ENCODE measurements at regions not wholly inside any gene's neighbourhood (a gene's known extent, or its start where the extent isn't known, plus 50 kb on each side); places are given as distances from the start of the nearest gene placed in this dataset.

DNA sequence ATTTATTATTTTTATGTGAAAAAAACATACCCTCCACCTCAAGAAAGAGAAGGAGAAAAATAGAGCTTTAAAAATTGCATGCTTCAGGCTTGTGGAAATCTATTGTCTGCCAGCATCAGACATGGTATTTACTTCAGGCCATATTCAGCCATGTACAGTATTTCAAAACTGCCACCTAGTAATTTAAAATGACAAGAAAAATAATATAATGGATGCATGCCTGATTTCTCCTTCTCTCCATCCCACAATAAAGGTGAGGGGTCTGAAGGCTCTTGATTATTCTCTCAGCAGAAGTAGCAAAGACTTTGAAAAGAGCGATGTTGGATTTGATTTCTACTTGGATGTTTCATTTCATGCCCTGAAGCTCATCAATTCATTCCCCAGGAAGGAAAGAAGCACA, 250.7 kb downstream of the TBC1D4 start:
- no peak for DNase-seq

DNA sequence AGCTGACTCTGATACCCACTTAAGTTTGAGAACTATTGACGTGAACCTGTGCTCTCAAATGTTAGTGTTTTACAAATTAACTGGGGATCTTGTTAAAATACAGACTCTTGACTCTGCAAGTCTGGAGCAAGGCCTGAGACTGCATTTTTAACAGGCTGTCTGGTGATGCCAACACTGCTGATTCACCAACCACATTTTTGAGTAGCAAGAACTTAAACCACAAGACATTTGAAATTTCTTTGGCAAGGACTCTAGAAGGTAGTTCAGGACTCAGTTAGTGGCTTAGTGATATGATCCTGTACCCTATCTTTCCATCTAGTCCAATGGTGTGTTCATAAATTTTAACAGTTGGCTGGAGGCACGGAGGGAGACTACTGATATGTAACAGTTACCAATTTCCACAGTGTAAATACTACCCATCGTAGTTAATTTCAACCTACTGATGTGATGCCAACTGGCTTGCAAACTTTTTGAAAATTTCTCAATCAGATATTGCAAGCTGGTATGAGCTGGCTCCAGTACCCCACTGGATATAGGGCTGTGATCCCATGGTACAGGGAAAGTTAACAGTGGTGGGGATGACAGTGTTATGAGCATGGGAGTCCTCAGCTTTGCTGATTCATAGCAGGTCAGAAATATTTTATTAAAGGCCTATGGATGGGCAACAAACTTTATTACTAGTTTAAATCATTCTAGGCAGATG, 255.1 kb downstream of the TBC1D4 start:
- peak; percentile 65 for DNase-seq

DNA sequence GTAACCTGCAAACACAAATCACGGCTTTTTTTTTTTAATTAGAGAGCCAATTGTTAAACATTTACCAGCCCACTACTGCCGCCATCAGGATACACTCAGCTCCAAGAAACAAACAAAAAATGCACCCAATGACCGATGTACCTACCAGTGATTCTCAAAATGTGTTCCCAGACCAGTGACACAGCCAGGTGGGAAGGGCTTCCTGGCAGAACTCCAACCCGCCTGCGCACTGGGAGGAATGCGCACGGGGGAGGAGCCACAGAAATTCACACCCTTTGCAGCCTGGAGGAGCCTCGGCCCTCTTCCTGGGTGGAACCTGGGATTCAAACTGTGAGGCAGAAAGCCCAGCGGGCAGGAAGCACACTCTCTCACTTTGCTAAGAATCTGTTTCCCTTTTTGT, 255.9 kb downstream of the TBC1D4 start:
- no peak for DNase-seq

DNA sequence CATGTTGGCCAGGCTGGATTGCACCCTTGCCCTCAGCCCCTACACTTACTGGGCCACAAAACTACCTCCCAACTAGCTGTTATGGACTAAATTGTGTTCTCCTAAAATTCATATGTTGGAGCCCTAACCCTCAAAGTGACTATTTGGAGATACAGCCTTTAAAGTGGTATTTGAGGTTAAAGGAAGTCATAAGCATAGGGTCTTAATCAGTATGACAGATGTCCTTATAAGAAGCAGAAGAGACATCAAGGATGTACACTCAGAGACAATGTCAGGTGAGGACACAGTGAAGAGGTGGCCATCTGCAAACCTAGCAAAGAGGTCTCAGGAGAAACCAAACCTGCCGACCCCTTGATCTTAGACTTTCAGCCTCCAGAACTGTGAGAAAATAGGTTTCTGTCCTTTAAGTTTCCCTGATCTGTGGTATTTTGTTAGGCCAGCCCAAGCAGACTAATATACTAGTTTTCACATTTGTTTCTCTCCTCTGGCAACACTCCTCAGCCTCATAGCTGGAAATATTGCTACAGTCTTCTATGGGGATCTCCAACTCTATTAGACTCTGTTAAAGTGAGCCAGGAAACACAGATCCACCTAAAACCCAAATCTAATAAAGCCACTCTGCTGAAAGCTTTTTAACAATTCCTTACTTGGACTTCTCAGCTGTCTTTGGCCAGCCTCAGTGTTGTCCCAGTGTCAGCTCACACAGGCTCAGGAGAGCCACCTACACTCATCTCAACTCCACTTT, 256.5 kb downstream of the TBC1D4 start:
- no peak for DNase-seq

DNA sequence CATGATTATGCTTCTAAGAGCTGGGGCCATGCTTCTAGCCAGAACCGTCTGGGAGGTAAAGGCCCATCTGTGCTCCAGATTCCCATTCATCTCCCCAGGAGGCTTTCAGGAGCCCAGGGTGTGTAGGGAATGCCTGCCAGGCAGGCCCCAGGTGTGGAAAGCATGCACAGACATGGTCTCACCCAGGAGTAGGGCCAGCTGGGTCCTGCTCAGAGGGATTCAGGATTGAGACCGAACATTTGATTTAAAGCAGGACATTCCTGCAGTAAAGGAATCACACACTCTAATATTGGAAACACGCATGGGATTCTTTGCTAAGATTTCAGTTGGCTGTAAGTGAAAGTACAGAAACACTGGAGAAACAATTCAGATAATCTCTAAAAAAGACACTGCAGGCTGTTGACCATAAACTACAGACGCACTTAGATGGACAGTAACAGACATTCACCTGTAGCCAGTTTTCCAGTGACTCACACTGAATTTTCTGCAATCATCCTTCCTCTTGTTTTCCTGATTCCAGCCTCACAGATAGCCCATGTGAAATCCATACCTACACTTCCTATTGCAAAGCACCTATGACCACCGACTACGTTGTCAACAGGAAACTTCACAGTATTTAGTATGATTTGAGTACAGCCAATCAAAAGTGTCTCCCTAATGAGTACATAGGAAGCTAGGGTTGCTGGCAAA, 257.8 kb downstream of the TBC1D4 start:
- no peak for DNase-seq

DNA sequence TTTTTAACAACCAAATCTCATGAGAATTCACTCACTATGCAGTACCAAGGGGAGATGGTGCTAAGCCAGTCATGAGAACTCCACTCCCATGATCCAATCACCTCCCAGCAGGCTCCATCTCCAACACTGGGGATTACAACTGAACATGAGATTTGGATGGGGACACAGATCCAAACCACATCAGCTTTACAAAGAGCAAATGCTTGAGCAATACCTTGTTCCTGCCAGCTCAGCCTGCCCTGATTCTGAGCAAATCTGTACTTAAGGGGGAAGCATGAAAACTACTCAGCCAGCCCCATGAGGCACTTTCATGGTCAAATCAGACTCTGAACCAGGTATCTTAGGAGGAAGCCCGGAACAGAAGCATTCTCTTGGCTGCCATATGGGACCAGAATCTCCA, 259.9 kb downstream of the TBC1D4 start:
- DNase-seq: no peak

DNA sequence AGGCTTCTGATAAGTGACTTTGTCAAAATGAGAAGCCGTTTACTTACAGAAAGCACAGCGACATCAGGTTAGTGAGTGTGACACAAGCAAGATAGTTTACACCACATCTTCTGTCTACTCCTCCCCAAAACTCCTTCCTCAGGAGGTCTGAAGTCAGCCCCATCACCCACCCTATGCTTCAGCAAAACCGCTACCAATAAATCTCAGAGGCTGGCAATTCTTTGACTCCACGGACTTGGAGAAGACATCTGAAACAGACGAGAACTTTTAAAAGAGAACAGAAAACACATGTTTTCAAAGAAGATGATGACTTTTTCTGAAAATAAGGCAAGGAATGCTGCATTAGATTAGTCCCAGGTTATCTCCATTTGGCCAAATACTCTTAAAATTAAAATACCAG, 261.1 kb downstream of the TBC1D4 start:
- DNase-seq: peak; percentile 36

DNA sequence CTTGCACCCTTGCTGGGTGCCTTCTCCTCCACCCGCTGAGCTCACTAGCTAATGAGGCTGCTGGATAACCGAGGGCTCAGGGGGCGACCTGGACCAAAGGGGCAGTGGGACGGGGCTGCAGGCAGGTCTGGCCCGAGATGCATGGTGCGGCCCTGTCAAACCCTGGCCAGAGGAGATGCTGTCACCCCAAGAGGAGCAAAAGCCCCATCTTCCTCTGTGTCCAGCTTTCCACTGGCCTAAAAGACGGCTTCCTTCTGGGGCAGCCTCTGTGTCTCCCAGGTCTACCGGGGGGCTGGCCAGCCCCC, 261.8 kb downstream of the TBC1D4 start:
- no peak for DNase-seq

DNA sequence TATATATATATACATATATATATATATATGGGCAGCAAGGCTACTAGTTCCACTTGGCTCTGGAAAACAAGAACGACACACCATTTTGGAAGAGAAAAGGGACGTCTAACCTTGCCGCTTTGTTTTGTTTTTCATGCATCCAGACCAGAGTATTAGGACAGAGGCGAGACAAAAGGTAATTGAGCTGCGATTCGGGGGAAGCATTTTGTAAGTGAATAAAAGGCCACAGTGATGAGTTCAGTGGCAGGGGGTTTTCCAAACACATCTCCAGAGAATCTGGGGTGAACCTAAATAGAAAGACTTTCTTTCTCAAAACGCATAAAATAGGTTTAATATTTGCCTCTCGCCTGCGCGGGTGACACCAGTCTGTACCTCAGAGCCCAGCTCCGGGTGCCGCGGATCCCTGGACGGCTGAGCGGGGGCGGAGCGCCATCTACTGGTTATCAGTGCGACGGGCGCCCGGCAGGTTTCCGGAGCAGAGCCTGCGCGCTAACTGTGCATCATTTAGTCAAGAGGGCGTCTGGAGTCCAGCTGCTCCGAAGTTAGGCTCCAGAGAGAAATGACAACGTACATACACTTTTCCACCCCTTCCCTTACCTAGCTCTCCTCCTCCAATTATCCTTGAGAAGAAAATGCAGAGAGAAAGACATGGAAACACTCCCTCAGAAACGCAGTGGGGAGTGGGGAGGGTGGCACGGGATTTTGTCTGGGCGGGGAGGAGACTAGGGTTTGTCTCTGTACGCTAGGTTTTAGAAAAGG, 262.3 kb downstream of the TBC1D4 start:
- peak; percentile 83 for DNase-seq

DNA sequence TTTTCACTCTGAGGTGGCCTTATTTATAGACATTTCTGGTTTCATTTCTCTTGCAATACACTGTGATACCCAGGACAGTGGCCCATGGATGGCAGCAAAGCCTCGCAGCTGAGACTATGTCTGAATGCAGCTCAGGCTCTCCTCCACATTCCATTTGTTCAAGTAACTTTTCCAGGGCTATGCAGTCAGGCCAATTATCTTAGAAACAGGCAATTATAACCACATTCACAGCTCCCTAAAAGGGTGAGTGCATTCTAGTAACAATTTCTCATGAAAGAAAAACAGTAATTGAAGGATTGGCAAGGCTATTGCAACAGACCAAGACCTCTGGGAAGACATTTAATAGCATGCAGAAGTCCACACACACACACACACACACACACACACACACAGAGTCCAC, 264.0 kb downstream of the TBC1D4 start:
- DNase-seq: peak; percentile 21

DNA sequence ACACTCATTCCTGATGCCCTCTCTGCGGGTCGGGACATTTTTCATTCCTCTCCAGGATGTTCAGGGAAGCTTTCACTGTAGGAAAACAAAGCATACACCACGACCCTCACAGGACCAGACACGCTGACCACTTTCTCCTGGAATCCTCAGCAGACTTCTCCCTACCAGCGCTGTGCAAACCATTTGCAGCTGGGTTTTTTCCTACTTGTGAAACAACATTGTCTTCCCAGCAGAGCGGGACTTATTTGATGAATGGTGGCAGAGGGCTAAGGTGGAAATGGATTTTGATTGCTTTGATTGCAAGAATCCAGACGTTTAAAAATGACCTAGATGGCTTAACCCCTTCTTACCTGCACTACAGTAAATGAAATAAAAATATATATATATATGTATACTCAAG, 265.9 kb downstream of the TBC1D4 start:
- no peak for DNase-seq

DNA sequence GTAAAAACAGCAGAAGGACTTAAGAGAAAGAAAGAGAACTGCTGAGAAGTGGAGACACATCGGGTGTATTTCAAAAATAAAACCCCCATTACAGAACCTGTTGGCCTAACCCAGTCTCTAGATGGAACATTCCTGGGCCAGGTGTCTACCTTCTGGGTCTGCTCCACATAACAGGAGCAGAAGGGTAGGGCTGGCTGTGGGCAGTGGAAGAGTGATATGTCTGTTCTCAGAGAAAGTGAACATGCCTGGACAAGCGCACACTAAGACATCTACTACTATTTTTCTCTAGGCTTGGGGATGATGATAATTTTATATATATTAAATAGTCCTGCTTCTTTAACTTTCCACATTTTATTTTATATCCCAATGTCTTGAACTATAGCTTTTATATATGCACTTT, 267.1 kb downstream of the TBC1D4 start:
- no peak for DNase-seq

DNA sequence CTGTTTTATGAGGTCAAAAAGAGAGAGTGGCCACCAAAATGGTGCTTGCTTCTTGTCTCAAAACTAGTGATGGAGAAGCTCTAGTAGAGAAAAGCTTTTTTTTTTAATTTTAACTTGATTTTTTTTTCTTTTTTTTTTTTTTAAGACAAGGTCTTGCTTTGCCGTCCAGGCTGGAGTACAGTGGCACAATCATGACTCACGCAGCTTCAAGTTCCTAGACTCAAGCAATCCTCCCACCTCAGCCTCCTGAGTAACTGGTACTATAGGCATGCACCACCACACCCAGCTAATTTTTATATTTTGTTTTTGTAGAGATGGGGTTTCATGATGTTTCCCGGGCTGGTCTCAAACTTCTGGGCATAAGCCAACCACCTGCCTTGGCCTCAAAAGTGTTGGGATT, 279.0 kb downstream of the TBC1D4 start:
- DNase-seq: no peak

DNA sequence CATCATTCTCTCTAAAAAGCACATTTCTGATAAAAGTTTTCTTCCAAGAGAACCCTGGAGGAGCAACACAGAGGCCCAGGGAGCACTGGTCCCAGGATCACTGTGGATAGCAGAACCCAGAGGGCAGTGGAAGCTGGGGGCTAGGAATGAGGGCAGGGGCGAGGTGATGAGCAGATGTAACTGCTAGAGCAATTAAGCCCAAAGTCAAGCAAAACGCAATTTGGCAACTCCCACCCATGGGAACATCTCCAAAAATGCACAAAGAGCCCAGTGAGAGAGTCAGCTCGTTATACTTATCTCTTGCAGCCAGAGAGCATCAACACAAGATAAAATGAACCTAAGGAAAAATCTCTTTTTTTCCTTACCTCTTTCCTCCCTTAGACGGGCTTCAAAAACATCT, 284.2 kb downstream of the TBC1D4 start:
- peak; percentile 45 for DNase-seq

DNA sequence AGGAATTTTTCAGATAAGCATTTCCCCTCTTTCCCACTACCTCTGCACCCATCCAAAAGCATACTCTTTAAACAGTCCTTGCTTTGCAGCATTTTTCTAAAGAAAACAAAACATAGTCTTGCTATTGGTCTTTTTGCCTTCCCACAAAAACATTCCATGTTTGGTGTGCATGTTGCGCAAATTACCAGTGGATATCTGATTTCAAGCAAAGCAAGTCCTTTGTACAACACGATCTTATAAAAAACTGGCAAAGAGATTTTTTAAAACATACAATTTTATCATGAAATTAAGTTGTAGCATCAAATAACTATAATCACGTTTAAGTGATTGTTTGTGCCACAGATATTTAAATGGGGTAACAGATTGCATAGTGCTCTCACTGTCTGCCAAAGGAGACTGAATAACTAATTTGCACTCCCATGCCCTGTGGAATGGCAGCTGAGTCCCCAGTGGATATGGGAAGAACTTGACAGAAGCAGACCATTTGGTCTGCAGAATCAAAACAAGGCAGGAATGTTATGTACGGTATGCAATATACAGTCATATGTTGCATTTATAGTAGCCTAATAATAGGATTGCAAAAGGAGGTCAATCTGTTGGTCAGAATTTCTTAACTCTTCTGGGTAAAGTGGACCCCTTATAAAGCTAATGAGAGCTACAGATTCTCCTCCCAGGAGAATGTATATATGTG, 285.7 kb downstream of the TBC1D4 start:
- DNase-seq: no peak

DNA sequence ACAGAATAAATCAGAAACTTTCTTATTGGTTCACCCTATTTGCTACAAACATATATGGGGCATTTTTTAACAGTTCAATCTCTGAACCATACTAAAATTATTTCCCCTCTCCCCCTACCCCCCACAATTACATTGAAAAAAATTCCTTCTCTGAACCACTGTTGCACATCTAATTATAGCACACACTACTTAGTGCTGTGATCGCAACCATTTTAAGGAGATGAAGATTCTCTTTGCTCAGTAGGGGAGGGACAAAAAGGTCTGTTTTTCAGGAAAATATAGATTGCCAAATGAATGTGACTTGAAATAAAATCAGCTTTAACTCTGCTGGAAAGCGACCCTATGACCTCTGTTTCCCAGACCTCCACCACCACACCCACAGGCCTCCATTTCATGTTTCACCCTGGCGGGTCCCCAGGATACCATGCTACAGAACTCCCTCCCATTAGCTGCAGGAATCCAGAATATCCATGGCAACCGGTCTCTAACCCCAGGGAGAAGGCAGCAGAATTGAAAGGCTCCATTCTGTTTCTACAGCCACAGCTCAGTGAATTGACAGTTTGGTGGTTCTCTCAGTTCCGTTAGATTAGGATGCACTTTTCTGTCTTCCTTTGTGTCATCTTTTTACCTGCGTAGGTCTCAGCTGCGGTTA, 286.3 kb downstream of the TBC1D4 start:
- DNase-seq: no peak

DNA sequence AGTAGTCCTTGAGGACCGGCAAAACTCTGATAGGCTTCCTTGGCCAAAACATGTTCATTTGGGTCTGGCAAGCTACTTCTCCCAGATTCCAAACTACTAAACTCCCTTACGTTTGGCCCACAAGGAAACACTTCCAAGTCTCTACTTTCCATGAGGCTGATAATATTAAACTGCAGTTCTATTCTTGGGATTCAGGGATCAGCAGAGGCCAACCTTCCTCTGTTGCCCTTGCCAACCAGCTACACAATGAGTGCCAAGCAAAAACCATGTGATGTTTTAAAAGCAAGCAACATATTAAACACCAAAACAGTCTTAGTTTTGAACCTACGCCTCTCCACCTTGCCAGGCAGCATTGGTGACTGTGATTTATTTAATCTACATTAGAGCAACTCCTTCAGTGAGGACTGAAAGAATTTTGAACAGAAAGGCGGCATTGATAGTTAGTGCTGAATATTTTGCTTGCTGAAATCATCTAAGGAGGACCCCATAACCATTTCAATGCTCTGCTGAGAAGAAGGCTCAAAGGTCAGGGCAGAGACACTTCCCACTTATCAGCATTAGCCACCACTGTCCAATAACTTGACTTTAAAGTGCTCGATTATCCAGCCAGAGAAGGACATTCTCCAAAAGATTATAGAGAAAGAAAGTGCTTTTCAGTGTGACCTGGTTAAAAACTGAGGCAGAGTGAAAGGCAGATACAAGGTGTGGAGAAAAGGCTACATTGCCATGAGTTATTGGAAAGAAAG, 287.1 kb downstream of the TBC1D4 start:
- DNase-seq: no peak

DNA sequence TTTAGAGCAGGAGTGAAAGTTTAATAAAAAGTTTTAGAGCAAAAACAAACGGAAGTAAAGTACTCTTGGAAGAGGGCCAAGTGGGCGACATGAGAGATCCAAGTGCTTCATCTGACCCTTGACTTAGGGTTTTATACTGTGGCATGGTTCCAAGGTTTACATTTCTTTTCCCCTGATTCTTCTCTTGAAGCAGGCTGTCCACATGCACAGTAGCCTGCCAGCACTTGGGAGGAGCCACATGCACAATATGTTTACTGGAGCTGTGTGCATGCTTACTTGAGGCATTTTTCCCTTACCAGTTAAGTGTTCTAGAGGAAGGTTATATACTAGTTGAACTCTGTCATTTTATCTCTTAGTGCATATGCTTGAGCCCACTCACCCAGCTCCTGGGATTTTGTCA, 295.6 kb downstream of the TBC1D4 start:
- no peak for DNase-seq

DNA sequence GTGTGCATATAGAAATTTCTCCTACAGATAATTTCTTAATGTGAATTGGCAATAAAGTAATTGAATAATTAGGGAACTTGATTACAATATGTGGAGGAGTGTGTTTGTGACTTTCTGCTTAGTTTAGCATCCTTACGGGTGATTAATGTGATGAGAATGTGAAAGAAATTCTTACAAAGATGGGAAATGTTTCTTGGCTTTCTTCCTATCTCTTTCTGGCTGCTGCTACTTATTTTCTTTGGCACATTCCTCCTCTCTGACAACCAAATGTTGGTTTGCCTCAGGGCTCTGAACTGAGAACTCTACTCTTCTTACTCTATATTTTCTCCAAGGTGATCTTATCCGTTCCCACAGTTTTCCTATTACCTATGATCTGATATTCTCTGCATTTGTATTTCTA, 300.1 kb downstream of the TBC1D4 start:
- DNase-seq: no peak

DNA sequence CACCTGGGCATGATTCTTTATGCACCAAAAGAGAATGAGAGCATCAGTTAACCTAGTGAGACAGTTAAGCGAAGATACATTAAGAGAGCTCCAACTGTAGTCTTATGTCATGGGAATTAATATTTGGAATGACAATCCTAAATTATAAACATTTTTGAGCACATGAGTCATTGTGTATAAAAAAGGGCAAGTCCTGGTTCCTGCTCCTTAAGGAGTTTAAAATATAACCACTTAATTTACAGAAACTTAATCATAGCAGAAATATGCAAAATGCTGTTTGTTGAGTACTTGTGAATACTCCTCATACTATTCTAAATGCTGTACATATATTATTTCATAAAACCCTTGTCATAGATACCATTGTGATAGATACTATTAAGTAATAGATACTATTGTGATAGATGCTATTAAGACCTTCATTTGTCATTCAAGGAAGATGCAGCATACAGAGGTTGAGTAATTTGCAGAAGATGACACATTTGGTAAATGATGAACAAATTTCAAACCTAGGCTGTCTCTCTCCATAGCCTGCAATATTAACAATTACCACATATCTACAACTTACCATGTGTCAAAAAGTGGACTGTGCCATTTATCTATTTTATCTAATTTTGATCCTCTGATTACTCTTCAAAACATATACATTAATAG, 301.0 kb downstream of the TBC1D4 start:
- no peak for DNase-seq

DNA sequence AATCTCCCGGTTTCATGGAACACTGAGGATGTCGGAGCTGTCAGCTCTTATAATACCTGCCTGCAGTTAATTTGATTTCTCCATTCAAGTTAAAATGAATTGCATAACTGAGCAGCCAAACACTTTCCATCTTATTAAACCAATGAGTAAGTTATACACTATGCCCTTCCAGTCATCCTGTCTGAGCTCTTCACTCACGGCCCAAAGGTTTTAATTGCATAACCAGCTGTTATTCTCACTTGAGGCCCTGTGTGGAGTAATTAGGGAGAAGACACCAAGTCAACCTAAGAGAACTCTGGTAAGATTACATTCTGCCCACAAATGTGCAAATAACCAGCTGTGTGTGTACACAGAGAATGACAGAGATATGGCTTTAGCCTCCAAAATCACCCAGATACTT, 303.5 kb downstream of the TBC1D4 start:
- no peak for DNase-seq
